ENCODE measurements at regions not wholly inside any gene's neighbourhood (a gene's known extent, or its start where the extent isn't known, plus 50 kb on each side); places are given as distances from the start of the nearest gene placed in this dataset.

- TF ChIP-seq CTCF (IDR thresholded peaks at IDR 0.05; ENCODE audit: insufficient read depth, low read depth, low read length, missing control alignments) = no peak
- no peak overlapping the region for H3K4me3 ChIP-seq (ENCODE audit: low read depth, low read length)
- DNase-seq (ENCODE audit: low read depth) = no peak
Measured at GRCh38 chr16:14368399-14368798, 261.7 kb downstream of the PARN start.

- H3K4me3 ChIP-seq (ENCODE audit: low read depth, low read length) = no peak overlapping the region
- DNase-seq (ENCODE audit: low read depth) = no peak
- TF ChIP-seq CTCF (IDR thresholded peaks at IDR 0.05; ENCODE audit: insufficient read depth, low read depth, low read length, missing control alignments) = no peak
Measured at GRCh38 chr16:14366974-14367707, 262.9 kb downstream of the PARN start.

- no peak for TF ChIP-seq CTCF (IDR thresholded peaks at IDR 0.05; ENCODE audit: insufficient read depth, low read depth, low read length, missing control alignments)
- H3K4me3 ChIP-seq (ENCODE audit: low read depth, low read length) = no peak overlapping the region
- DNase-seq (ENCODE audit: low read depth) = no peak
Measured at GRCh38 chr16:14366447-14366846, 263.6 kb downstream of the PARN start.

- TF ChIP-seq CTCF (IDR thresholded peaks at IDR 0.05; ENCODE audit: insufficient read depth, low read depth, low read length, missing control alignments) = no peak
- no peak overlapping the region for H3K4me3 ChIP-seq (ENCODE audit: low read depth, low read length)
- DNase-seq (ENCODE audit: low read depth) = no peak
Measured at GRCh38 chr16:14365200-14365851, 264.7 kb downstream of the PARN start.

GRCh38 chr16:14364386-14365199 lies 265.5 kb downstream of the PARN start:
- no peak for TF ChIP-seq CTCF (IDR thresholded peaks at IDR 0.05; ENCODE audit: insufficient read depth, low read depth, low read length, missing control alignments)
- H3K4me3 ChIP-seq (ENCODE audit: low read depth, low read length) = no peak overlapping the region
- no peak for DNase-seq (ENCODE audit: low read depth)

GRCh38 chr16:14364112-14364385 lies 266.0 kb downstream of the PARN start:
- TF ChIP-seq CTCF (IDR thresholded peaks at IDR 0.05; ENCODE audit: insufficient read depth, low read depth, low read length, missing control alignments) = no peak
- no peak overlapping the region for H3K4me3 ChIP-seq (ENCODE audit: low read depth, low read length)
- no peak for DNase-seq (ENCODE audit: low read depth)
